Psoas muscle (tissue), 7 donors: ENCODE measurements at regions not wholly inside any gene's neighbourhood (a gene's known extent, or its start where the extent isn't known, plus 50 kb on each side); places are given as distances from the start of the nearest gene placed in this dataset.

ENCODE experiments used
- ATAC-seq, 4 donors: fragments of 200-7000 bp; cut with Tn5 transposase; one replicate each; pipeline ENCODE4 v1.9.1; 2020; ENCODE audit warnings: moderate library complexity in 3 of 4, mild to moderate bottlenecking in 2 of 4
- DNase-seq, 2 donors: peaks; one replicate each; pipeline ENCODE4 v3.0.0-alpha.2; 2020
- H3K27ac ChIP-seq: fragments of 200-600 bp; one replicate; pipeline ENCODE4 v1.8.0; 2022
- H3K27me3 ChIP-seq, 3 donors: fragments of 200-600 bp in 1 of 3; one replicate each; pipeline versions ENCODE4 v1.6.1 to v1.8.0; 2013 to 2022; ENCODE audit warnings: low read length in 2 of 3, mild to moderate bottlenecking in 2 of 3, moderate library complexity in 1 of 3; ENCODE audit not compliant: insufficient read depth in 3 of 3
- H3K36me3 ChIP-seq, 2 donors: fragments of 200-600 bp in 1 of 2; one replicate each; pipeline versions ENCODE4 v1.6.1 to v1.8.0; 2013 to 2022; ENCODE audit warnings: low read depth in 1 of 2, mild to moderate bottlenecking in 1 of 2, moderate library complexity in 1 of 2; ENCODE audit not compliant: insufficient read depth in 1 of 2
- H3K4me1 ChIP-seq: fragments of 200-600 bp; one replicate; pipeline ENCODE4 v1.8.0; 2022
- H3K4me3 ChIP-seq: fragments of 200-600 bp; one replicate; pipeline ENCODE4 v1.8.0; 2022; ENCODE audit warnings: mild to moderate bottlenecking
- H3K9me3 ChIP-seq: fragments of 200-600 bp; one replicate; pipeline ENCODE4 v1.8.0; 2022
- CTCF ChIP-seq: fragments of 200-600 bp; IDR thresholded peaks from one replicate; pipeline ENCODE4 v1.8.0; 2022; ENCODE audit warnings: antibody characterized with exemption
- WGBS, 3 donors: extraction: QIAGEN DNeasy Blood & Tissue Kit; methylation state at CpG; one replicate each; pipeline versions ENCODE4 v1.1.6 to v1.1.7; 2013; 5-methylcytosine and 5-hydroxymethylcytosine counted together
- intact Hi-C, 2 donors: fragments of 100-400 bp; cut with DNase I; formaldehyde crosslinking; loops; one replicate each; pipeline versions ENCODE4 v1.11.0 to v1.14.2; 2022
- donor health status: healthy with polysubstance abuse.
- donor health status: DM: no; HTN: no; CAD: no; lungs with moderate emphysema.
- donor health status: Bipolar disorder and iron deficiency.
- donor health status: healthy.
- donor health status: DM: yes; HTN: yes; CAD: no.
- donor health status: DM: no; HTN: no; CAD: no.
- donor health status: DM: yes; HTN: yes; CAD: no.

- no peak overlapping the region for H3K27ac ChIP-seq
- intact Hi-C loops = no loop called here
- ATAC-seq = no peak
- no peaks in the 10 kb centered on the region for H3K36me3 ChIP-seq
- no peaks in the 10 kb centered on the region for H3K27me3 ChIP-seq
- no peak for TF ChIP-seq CTCF
- H3K4me1 ChIP-seq = no peaks in the 10 kb centered on the region
- no peaks in the 10 kb centered on the region for H3K9me3 ChIP-seq
- DNase-seq = no peak
- 92 to 97% (median 93%) methylated on average over 3 of the region's 3 CpGs for WGBS, 3 donors
- H3K4me3 ChIP-seq = no peak overlapping the region
Observed at GRCh38 chr2:14303366-14304115, 329.0 kb upstream of the LRATD1 start.

GRCh38 chr2:14304326-14304725 lies 328.2 kb upstream of the LRATD1 start:
- intact Hi-C loops = no loop called here
- no peaks in the 10 kb centered on the region for H3K4me1 ChIP-seq
- no peak for TF ChIP-seq CTCF

GRCh38 chr2:14306268-14306861 lies 326.2 kb upstream of the LRATD1 start:
- no peaks in the 10 kb centered on the region for H3K27me3 ChIP-seq
- H3K36me3 ChIP-seq = no peaks in the 10 kb centered on the region
- TF ChIP-seq CTCF = no peak
- H3K4me3 ChIP-seq = no peak overlapping the region
- WGBS, 3 donors = 75 to 82% (median 82%) methylated on average over 3 of the region's 3 CpGs
- ATAC-seq (no peak), DNase-seq (no peak)
- no peak overlapping the region for H3K27ac ChIP-seq
- no peaks in the 10 kb centered on the region for H3K4me1 ChIP-seq
- intact Hi-C loops = no loop called here
- no peaks in the 10 kb centered on the region for H3K9me3 ChIP-seq

More at GRCh38 chr2:14304326-14304725, 328.2 kb upstream of the LRATD1 start:
- H3K36me3 ChIP-seq = no peaks in the 10 kb centered on the region
- DNase-seq (no peak), ATAC-seq (no peak)
- H3K27ac ChIP-seq = no peak overlapping the region
- H3K9me3 ChIP-seq = no peaks in the 10 kb centered on the region
- H3K4me3 ChIP-seq = no peak overlapping the region
- H3K27me3 ChIP-seq = no peaks in the 10 kb centered on the region

- intact Hi-C loops = no loop called here
- H3K4me3 ChIP-seq = no peak overlapping the region
- no peak for ATAC-seq
- H3K4me1 ChIP-seq = no peaks in the 10 kb centered on the region
- TF ChIP-seq CTCF = no peak
- no peaks in the 10 kb centered on the region for H3K9me3 ChIP-seq
- DNase-seq = no peak
- 74 to 79% (median 78%) methylated on average over 3 of the region's 3 CpGs for WGBS, 3 donors
- H3K27me3 ChIP-seq = no peaks in the 10 kb centered on the region
- no peaks in the 10 kb centered on the region for H3K36me3 ChIP-seq
- H3K27ac ChIP-seq = no peak overlapping the region
Observed at GRCh38 chr2:14313341-14313740, 319.2 kb upstream of the LRATD1 start.

GRCh38 chr2:14316594-14316993 lies 315.9 kb upstream of the LRATD1 start:
- no peak for ATAC-seq
- 54 to 72% (median 57%) methylated on average over 1 of the region's 1 CpG for WGBS, 3 donors
- Histone ChIP-seq H3K4me1 (no peaks in the 10 kb centered on the region), H3K36me3 (no peaks in the 10 kb centered on the region), H3K9me3 (no peaks in the 10 kb centered on the region), H3K27me3 (no peaks in the 10 kb centered on the region), H3K27ac (no peak overlapping the region), H3K4me3 (no peak overlapping the region)
- TF ChIP-seq CTCF = no peak
- intact Hi-C loops = no loop called here
- no peak for DNase-seq
